Ecto neural progenitor cell (in vitro differentiated cells): ENCODE measurements at regions not wholly inside any gene's neighbourhood (a gene's known extent, or its start where the extent isn't known, plus 50 kb on each side); places are given as distances from the start of the nearest gene placed in this dataset.

Experiments
- DNase-seq: peaks from one replicate; pipeline ENCODE4 v3.0.0-alpha.2; 2018; ENCODE audit warnings: low spot score

DNA sequence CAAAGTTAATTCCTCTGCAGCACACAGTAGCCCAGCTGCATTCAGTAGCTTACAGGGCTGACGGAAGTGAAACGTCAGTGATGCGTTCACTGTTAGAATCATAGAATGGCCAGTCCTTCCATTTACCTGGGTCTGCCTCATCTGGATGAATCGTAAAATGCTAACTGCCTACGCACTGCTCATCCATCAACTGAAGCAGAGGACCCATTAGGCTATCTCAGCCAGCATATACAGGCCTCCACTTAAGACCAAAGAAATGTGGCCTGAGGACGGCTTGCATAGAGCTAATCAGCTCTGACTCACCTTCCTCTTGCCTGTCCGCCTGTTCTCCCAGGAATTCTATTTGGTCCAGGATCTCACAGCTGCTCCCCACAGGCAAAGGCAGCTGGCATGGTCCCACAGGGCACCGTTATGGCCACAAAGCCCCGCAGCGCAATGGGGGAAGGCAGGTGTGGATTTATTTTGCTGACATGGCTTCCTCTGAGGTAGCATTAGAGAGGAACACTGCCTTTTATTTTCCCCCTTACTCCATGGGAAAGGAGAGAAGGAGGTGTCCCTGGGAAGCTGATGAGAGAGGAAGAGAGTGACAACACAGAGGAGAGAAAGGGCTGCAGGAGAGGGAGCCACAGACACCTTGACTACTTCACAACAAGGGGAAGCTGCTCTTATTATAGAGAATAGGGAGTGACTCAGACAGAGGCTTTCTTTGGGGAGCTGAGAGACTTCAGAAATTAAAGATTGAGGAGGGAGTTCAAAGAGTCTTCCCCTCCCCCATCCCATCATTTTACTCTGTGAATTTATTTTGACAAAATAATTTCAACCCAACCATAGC lies 177.6 kb downstream of the HHIPL2 start:
- no peak for DNase-seq

DNA sequence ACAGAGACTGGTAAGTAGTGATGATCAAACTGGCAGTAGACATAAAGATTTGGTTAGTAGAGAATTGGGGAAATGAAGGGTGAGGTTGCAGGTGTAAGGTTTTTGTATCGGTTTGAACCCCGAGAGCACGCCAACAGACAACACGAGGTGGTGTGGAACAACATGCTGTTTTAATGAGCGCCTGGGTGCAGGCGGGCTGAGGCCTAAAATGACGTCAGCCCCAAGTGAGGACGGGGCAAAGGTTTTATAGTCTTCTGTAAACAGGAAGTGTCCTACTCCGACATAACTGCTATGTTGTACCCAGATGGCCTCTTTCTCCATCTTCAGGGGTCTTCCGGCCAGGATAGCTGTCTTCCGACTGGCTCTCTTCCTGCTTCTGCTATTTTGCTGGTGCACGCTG lies 178.8 kb downstream of the HHIPL2 start:
- DNase-seq: no peak

DNA sequence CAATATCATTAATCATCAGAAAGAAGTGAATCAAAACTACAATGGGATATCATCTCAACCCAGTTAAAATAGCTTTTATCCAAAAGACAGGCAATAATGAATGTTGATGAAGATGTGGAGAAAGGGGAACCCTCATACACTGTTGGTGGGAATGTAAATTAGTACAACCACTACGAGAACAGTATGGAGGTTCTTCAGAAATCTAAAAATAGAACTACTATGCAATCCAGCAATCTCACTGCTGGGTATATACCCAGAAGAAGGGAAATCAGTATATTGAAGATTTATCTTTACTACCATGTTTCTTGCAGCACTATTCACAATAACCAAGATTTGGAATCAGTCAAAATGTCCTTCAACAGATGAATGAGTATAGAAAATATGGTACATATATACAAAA lies 189.8 kb downstream of the HHIPL2 start:
- no peak for DNase-seq

DNA sequence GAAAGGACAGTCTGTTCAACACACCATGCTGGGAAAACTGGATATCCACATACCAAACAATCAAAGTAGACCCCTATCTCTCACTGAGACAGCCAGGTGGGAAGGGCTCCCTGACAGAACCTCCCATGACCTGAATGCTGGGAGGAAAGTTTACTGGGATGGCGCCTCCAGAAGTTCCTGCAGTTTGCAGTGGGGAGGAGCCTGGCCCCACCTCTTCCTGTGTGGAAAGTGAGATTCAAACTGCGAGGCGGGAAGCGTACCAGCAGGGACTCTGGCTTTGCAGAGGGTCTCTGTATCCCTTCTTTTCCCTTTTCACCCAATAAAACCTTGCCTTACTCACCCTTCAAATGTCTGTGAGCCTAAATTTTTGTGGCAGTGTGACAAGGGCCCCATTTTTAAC lies 190.7 kb downstream of the HHIPL2 start:
- no peak for DNase-seq

DNA sequence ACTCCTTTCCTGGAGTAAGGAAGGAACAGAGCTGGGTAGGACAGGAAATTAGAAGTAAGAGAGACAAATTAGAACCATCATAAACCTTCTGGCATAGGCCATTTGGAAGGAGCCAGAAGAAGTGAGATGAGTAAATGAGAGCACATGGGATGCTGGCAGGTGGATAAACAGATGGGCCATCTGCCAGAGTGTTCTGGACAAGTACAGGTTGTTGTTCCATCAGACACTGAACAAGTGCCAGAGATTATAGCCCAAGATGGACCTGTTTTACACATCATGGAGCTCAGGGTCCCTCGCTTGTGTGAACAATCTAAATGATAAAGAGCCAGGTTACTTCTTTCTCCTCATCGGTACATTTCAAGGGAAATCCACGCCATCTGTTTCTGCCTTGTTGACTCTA lies 200.3 kb downstream of the HHIPL2 start:
- no peak for DNase-seq

DNA sequence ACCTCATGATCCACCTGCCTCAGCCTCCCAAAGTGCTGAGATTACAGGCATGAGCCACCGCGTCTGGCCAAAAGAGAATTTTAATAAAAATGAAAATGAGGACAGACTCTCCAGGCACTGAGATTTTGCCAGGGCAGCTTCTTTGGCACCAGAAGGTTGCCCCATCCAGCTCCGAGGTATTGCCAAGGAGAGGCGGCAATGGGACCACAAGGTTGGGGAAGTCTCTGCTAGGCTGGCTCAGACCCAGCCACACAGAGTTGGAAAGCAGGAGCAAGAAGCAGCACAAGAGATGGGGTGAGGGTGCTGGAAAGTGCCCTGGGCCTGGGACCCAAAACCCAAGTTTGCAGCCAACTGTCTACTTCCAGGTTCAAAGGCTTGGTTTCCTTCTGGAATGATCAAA lies 200.9 kb downstream of the HHIPL2 start:
- no peak for DNase-seq

DNA sequence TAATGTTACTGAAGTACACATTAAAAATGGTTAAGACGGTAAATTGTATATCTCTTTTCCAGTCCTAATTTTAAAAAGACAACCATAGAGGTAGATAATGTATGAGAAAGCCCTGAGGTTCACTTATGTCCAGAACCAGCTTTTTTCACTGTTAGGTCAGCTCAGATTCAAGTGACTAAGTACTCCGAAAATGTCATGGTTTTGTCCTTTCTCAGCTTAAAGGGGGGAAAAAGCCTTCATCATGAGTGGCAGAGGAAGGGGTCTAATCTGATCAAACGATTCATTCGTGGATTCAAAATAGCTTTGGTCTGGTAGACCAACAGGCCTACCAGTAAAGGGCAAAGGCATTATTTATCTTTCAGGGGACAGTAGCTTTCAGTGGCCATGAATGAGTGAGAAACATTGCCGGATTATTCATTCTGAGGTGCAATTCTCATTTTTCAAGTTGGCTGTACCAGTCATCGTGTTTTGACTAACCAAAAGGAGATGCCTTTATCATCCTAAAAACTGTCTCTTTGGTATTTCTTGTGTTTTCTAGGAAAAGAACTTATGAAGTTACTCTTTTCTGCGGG lies 208.4 kb downstream of the HHIPL2 start:
- DNase-seq: no peak

DNA sequence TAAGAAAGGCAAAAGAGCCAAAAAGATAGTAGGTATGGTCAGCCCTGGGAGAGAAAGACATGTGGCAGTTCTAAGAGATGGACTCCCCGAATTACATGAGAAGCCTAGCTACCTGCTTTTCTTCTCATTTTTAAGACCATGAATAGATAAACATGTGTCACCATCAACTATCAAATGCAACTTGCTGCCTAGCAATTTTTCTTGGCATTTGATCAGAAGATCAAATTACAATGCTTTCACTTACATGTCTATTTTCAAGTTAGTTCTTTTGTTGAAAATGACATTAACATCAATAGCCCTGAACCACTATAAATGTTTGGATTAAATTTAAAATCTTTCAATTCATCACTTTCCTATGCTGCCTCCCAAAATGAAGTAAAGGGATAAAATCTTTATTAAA lies 212.3 kb downstream of the HHIPL2 start:
- no peak for DNase-seq

DNA sequence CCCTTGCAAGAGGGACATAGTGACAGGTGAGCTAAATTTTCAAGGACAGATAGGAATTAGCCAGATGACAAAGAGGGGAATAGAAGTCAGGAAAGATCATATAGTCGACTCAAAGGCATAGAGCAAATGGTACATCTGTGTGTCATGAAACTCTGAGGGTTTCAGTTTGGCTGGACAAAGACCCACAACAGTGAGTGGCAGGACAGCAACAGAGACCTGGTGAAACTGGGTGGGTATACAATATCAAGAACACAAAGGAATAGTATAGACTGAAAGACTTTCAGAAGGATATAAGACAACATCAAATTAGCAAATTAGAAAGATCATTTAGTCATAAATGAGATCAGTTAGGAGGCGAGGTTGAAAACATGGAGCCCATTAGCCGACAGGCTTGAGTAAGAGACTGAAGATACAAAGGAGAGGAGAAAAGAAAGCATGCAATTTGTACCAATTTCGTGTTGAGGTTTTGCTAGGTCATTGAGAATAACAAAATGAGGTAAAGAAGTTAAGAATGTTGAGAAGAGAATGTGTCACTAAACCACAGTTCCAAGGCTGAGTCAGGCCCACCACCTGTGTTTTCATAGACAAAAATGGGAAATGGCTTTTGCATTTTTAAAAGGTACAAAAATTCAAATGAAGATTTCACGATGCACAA lies 213.8 kb downstream of the HHIPL2 start:
- DNase-seq: no peak

DNA sequence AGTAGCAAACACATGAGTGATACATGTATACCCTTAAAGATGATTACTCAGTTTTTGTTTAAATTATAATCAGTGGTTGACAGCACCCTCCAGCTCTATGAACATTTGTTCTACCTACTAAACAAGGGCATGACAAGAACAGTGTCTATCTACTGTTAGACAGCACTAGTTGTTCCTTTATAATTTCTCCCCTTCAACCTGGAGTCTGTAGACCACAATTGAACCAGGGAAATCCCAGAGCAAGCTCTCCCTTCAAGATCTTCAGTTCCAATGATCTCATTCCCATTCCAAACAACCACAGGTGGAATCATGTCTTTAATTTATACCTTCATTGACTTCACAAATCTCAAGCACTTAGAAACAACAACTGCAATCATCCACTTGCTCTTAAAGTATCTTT lies 216.1 kb downstream of the HHIPL2 start:
- DNase-seq: no peak

DNA sequence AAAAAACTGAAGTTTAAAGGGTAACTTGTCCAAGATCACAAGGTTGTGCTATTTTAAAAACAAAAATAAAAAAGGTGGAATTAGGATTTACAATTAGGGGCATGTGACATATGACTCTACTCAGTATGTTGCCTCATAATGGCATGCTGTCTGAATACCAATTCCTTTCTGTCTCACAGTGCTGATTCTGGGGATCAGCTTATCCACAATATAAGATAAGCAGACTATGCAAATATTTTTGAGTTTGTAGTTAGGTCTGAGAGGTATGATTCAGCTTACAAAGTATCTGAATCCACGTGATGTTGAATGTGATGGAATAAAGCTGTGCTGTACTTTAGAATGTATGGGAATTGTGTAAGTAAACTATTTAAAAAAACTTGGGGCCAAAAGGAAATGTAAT lies 216.6 kb downstream of the HHIPL2 start:
- no peak for DNase-seq

DNA sequence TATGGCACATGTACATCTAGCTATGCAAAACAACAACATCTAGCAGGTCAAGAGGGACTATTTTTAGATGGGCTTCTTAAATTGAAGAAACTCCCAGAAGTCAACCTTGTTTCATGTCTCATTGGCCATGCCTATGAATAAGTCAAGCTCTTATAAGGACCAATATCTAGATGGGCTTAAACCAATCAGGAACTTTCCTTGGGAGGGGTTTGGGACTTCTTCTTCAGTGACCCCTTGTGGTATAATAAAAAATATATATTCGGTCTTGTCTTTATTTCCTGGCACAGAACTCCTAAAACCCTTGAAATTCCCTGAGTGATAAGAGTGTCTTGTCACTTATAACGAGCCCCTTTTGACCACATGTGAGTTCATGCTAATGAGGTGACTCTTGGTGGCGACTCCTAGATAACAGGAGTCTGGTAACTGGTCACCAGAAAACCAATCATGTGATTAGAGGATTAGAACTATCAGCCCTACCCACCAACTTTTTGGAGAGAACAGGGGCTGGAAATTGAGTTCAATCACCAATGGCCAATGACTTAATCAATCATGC lies 218.3 kb downstream of the HHIPL2 start:
- DNase-seq: no peak

DNA sequence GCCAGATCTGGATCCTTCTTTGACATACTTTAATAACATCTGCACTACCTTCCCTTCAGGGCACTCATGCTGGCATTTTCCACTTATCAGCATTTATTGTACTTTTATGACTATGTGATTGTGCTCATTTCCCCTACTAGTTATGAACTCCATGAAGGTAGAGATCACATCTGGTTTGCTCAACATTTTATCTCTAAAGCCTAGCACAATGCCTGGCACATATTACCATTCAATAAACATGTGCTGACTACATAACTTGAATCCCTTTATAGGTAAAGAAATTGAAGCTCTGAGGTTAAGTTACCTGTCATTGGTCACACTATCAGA lies 221.2 kb downstream of the HHIPL2 start:
- no peak for DNase-seq

DNA sequence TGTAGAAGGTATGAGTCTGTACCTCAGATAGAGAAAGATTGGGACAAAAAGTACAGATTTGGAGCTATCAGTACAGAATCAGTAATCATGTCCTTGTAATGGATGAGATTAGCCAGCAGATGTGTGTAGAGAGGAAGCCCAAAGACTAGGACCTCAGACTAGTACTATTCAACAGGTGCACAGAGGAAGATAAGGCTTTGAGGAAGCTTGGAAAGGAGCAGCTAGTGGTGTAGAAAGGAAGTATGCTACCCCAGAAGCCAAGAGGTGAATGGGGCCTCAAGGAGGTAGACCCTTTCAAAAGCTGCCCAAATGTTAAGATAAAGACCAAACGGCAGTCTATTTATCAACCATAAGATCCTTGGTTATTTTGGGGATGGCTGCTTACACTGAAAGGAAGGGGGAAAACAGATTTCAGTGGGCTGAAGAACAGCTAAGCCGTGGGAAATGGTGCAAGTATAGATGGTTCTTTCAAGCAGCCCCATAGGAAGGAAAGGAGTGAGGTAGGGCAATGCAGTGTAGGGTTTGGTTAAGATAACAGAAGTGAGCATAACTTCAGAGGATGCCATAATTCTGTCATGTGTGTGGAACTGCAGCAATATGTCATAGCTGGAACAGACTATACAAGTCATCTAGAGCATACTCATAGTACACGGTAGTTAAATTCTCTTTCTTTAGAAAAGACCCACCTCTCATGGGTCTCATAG lies 221.7 kb downstream of the HHIPL2 start:
- DNase-seq: no peak

DNA sequence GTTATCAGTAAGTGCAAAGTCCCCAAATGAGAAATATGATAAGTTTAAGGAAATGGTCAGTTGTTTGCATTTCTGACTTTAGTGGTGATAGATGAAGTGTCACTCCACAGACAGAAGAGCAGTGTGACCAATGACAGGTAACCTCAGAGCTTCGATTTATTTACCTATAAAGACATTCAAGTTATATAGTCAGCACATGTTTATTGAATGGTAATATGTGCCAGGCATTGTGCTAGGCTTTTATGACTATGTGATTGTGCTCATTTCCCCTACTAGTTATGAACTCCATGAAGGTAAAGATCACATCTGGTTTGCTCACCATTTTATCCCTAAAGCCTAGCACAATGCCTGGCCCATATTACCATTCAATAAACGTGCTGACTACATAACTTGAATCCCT lies 222.4 kb downstream of the HHIPL2 start:
- DNase-seq: no peak

DNA sequence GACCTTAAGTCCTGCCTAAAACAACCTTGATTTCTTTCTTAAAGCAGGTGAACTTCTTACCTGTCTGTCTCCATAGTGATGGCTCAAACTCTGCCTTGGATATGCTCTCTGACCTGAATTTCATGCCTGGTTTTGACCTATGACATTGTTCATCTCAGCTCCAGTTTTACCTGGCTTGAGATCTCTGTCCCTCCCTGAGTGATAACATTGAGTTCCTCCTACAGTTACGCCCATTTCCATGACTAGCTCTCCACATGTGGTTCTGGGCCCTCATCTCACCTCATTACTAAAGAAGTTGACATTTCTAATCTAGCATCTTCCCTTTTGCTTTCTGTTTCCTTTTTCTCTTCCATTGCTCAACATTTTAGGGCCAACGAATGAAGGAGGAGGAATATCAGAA lies 233.1 kb downstream of the HHIPL2 start:
- DNase-seq: no peak

DNA sequence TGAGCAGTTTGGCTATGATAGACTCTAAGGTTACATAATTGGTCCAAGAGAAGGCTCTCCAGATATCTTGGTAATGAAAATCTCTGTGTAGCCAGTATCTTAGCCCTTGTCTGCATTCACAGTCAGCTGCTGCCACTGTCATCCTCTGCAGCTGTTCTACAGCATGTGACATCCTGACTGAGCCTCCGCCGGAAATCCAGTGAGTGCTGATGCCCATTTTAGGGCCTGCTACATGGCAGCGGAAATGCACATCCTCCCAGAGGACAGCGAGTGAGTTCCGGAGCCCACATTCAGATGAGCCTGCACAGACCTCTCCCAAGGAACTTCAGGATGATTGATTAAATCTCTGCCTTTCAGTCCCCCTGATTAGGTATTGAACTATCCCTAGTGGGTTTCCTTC lies 237.1 kb downstream of the HHIPL2 start:
- no peak for DNase-seq

DNA sequence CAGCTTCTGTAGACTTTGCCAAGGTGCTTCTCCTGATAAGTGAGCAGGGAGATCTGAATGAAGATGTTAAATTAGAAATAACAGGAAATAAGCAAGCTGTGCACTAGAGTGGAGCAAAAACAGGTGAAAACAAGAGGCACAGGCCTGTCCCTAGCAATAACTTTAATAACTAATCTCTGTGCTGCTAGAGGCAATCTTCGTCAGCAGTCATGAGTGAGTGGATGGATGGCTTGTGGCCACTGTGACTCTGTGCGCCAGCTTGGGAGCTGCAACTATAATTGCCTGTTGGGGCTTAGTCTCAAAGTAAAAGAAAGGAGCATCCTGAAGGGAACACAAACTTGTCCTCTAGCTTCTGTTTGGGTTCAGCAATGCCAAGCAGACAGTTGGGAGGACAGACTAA lies 240.3 kb downstream of the HHIPL2 start:
- DNase-seq: no peak

DNA sequence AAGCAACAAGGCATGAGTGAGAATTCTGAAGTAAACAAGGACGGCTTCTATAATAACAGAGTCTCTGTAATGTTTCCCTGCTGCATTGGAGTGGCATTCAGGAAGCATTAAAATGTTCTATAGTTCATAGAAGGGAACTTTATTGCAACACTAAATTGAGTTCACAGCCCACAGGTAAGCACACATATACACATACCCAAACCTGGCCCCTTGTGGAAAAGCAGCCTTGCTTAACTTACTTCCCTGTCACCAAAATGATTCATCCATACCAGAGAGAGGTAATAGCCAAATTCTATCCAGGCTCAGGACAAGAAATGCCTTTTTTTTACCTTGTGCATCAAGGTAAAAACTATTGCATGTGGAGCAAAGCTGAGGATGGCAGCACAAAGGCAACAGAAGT lies 241.4 kb downstream of the HHIPL2 start:
- no peak for DNase-seq

DNA sequence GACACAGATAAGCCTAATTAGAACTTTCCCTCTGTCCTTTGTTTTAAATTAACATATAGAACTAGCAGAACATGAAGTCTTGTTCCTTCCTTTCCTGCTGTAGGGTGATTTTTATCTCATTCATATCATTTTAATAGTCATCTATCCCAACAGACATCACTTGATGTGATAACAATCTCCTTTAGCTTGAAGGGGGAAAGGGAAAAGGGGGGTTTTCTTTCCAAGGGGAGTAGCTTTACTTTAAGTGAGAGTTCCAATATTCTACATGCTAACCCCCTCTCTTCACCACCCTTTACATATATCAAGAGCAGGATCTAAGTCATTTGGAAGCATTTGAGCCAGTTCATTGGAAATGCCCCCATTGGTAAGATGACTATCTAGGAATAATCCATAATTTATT lies 241.9 kb downstream of the HHIPL2 start:
- DNase-seq: no peak

DNA sequence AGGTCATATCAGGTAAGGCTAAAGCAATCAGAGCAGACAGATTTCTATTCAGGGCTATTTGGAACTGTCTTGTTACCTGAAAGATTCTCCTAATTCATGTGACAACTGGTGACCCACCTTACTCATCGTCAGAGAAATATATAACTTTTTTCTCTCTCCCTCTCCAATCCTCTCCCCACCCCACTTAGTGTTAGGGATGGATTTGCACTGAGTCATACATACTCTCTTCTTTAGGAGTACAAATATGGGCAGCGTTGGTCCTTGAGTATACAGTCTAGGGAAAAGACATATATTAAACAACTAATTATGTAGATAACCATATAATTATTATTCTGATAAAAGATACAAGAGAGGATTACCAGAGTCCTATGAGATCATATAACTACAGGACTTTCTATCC lies 246.3 kb downstream of the HHIPL2 start:
- DNase-seq: no peak

DNA sequence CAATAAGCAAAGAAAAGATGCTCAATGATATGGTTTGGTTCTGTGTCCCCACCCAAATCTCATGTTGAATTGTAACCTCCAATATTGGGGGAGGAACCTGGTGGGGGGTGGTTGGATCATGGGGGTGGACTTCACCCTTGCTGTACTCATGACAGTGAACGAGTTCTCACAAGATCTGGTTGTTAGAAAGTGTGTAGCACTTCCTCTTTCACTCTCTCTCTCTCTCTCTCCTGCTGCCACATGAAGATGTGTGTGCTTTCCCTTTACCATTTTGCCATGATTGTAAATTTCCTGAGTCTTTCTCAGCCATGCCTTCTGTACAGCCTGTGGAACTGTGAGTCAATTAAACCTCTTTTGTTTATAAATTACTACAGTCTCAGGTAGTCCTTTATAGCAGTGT lies 248.4 kb downstream of the HHIPL2 start:
- DNase-seq: no peak

DNA sequence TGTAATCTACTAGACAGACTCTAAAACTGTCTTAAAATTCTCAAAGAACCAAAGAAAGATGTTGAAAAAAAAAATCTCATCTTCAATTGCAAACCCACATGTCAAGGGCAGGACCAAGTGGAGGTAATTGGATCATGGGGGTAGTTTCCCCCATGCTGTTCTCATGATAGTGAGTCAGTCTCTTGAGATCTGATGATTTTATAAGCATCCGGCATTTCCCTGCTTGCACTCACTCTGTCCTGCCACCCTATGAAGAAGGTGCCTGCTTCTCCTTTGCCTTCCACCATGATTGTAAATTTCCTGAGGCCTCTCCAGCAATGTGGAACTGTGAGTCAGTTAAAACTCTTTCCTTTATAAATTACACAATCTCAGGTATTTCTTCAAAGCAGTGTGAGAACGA lies 257.0 kb downstream of the HHIPL2 start:
- DNase-seq: no peak
